ENCODE measurements at regions not wholly inside any gene's neighbourhood (a gene's known extent, or its start where the extent isn't known, plus 50 kb on each side); places are given as distances from the start of the nearest gene placed in this dataset.

- ATAC-seq (no peak), DNase-seq (no peak)
- H3K4me1 ChIP-seq (ENCODE audit: low read depth) = no peaks in the 10 kb centered on the region
- intact Hi-C loops (cut with DNase I, micrococcal nuclease) = no loop called here
- H3K9me3 ChIP-seq = no peaks in the 10 kb centered on the region
- no peak overlapping the region for H3K4me3 ChIP-seq
- TF ChIP-seq, protein P1, sequence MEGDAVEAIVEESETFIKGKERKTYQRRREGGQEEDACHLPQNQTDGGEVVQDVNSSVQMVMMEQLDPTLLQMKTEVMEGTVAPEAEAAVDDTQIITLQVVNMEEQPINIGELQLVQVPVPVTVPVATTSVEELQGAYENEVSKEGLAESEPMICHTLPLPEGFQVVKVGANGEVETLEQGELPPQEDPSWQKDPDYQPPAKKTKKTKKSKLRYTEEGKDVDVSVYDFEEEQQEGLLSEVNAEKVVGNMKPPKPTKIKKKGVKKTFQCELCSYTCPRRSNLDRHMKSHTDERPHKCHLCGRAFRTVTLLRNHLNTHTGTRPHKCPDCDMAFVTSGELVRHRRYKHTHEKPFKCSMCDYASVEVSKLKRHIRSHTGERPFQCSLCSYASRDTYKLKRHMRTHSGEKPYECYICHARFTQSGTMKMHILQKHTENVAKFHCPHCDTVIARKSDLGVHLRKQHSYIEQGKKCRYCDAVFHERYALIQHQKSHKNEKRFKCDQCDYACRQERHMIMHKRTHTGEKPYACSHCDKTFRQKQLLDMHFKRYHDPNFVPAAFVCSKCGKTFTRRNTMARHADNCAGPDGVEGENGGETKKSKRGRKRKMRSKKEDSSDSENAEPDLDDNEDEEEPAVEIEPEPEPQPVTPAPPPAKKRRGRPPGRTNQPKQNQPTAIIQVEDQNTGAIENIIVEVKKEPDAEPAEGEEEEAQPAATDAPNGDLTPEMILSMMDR (IDR thresholded peaks at IDR 0.05) = no peak
- H3K36me3 ChIP-seq (ENCODE audit: low read depth) = no peaks in the 10 kb centered on the region
Measured at GRCh38 chr11:44468345-44468988, 97.0 kb upstream of the CD82 start.

DNA sequence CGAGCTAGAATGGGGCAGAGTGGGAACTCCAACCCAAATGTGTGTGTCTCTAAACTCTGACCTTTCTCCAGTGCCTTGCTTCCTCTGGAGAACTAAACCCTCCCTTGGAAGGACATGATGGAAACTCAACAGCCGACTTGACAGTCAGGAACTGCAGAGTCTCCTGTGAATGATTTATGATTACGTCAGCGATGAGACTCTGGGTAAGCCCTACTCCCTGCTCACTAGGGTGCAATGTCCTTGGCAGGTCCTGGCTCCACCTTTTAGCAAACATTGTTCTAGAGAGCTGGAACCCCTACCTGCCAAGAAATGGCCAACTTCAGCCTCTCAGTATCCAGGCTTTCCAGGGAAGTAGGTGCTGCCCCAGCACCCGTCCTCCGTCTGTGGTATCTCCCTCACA is 96.1 kb upstream of the CD82 start:
- intact Hi-C loops (cut with DNase I, micrococcal nuclease) = no loop called here
- TF ChIP-seq, protein P1 (IDR thresholded peaks at IDR 0.05) = no peak
- Histone ChIP-seq H3K4me3 (no peak overlapping the region), H3K36me3 (ENCODE audit: low read depth) (no peaks in the 10 kb centered on the region), H3K9me3 (no peaks in the 10 kb centered on the region), H3K4me1 (ENCODE audit: low read depth) (no peaks in the 10 kb centered on the region)
- no peak for DNase-seq
- ATAC-seq = no peak

DNA sequence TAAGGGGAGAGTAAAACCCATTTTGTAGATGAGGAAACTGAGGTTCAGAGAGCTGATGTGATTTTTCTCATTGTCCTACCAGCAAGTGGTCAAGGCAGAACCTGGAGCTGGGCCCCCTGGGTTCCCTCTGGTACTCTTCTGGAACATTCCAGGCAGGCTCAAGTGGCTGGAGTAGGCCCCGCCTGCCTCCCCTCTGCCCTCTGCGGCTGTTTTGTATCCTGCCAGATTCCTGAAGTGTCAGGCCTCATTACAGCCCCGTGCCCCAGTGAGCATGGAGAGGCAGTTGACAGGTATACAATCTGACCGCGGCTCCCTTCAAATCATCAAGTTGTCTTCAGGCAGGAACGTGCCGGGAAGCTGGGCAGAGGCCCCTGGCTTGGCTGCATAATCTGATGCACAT is 94.6 kb upstream of the CD82 start:
- H3K9me3 ChIP-seq = no peaks in the 10 kb centered on the region
- DNase-seq (no peak), ATAC-seq (no peak)
- H3K4me1 ChIP-seq (ENCODE audit: low read depth) = no peaks in the 10 kb centered on the region
- TF ChIP-seq, protein P1 (IDR thresholded peaks at IDR 0.05) = no peak
- intact Hi-C loops (cut with DNase I, micrococcal nuclease) = no loop called here
- H3K4me3 ChIP-seq = no peak overlapping the region
- H3K36me3 ChIP-seq (ENCODE audit: low read depth) = no peaks in the 10 kb centered on the region

GRCh38 chr11:44471603-44472002 is 93.9 kb upstream of the CD82 start:
- H3K4me3 ChIP-seq = no peak overlapping the region
- TF ChIP-seq, protein P1 (IDR thresholded peaks at IDR 0.05) = no peak
- intact Hi-C loops (cut with DNase I, micrococcal nuclease) = no loop called here
- no peaks in the 10 kb centered on the region for H3K36me3 ChIP-seq (ENCODE audit: low read depth)
- H3K4me1 ChIP-seq (ENCODE audit: low read depth) = no peaks in the 10 kb centered on the region
- H3K9me3 ChIP-seq = no peaks in the 10 kb centered on the region
- DNase-seq (no peak), ATAC-seq (no peak)

- TF ChIP-seq, protein P1 (IDR thresholded peaks at IDR 0.05) = no peak
- H3K9me3 ChIP-seq = no peaks in the 10 kb centered on the region
- no peaks in the 10 kb centered on the region for H3K36me3 ChIP-seq (ENCODE audit: low read depth)
- no peak overlapping the region for H3K4me3 ChIP-seq
- intact Hi-C loops (cut with DNase I, micrococcal nuclease) = no loop called here
- no peaks in the 10 kb centered on the region for H3K4me1 ChIP-seq (ENCODE audit: low read depth)
- no peak for ATAC-seq
- DNase-seq = no peak
Measured at GRCh38 chr11:44472916-44473315, 92.5 kb upstream of the CD82 start.

GRCh38 chr11:44474702-44475101 is 90.8 kb upstream of the CD82 start:
- TF ChIP-seq, protein P1 (IDR thresholded peaks at IDR 0.05) = no peak
- H3K36me3 ChIP-seq (ENCODE audit: low read depth) = no peaks in the 10 kb centered on the region
- ATAC-seq = no peak
- no peak for DNase-seq
- intact Hi-C loops (cut with DNase I, micrococcal nuclease) = no loop called here
- H3K4me3 ChIP-seq = no peak overlapping the region
- no peaks in the 10 kb centered on the region for H3K4me1 ChIP-seq (ENCODE audit: low read depth)
- H3K9me3 ChIP-seq = no peaks in the 10 kb centered on the region

All from mucosa of descending colon (tissue), 3 donors.